ENCODE measurements at regions not wholly inside any gene's neighbourhood (a gene's known extent, or its start where the extent isn't known, plus 50 kb on each side); places are given as distances from the start of the nearest gene placed in this dataset.

DNA sequence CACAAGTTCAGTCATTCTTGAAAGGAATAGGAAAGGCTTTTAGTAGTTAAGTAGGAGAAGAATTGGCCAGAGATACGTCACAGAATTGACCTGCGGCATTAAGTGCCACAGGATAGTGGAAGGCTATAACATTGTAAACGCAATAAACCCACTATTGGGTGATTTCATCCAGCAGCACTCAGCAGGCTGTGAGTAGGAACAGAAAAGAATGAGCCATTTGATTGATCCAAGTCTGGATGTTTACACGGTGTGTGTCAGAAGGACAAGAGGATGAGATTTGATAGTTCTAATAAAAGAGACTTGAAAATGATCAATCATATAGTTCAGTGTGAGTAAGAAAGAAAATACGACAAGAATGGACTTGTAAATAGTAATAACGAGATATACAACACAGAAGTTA is 110.0 kb upstream of the MTAP start:
- TF ChIP-seq, protein P1, sequence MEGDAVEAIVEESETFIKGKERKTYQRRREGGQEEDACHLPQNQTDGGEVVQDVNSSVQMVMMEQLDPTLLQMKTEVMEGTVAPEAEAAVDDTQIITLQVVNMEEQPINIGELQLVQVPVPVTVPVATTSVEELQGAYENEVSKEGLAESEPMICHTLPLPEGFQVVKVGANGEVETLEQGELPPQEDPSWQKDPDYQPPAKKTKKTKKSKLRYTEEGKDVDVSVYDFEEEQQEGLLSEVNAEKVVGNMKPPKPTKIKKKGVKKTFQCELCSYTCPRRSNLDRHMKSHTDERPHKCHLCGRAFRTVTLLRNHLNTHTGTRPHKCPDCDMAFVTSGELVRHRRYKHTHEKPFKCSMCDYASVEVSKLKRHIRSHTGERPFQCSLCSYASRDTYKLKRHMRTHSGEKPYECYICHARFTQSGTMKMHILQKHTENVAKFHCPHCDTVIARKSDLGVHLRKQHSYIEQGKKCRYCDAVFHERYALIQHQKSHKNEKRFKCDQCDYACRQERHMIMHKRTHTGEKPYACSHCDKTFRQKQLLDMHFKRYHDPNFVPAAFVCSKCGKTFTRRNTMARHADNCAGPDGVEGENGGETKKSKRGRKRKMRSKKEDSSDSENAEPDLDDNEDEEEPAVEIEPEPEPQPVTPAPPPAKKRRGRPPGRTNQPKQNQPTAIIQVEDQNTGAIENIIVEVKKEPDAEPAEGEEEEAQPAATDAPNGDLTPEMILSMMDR (IDR thresholded peaks at IDR 0.05) = no peak
- TF ChIP-seq EZH2 (IDR thresholded peaks at IDR 0.05; ENCODE audit: borderline replicate concordance, insufficient read depth, low read depth, low read length, poor library complexity, severe bottlenecking) = no peak
